Parathyroid adenoma (tissue), 2 donors: ENCODE measurements at regions not wholly inside any gene's neighbourhood (a gene's known extent, or its start where the extent isn't known, plus 50 kb on each side); places are given as distances from the start of the nearest gene placed in this dataset.
A peak's percentile ranks its signal among the peaks of the same experiment; 100 is the strongest.

Experiments
- H2AFZ ChIP-seq: fragments of 300-600 bp; sonication (generic); one replicate; pipeline ENCODE4 v1.7.0; 2017; ENCODE audit warnings: antibody characterized with exemption, mild to moderate bottlenecking
- H3K27ac ChIP-seq: fragments of 300-600 bp; sonication (generic); one replicate; pipeline ENCODE4 v1.7.0; 2017
- H3K27me3 ChIP-seq: fragments of 300-600 bp; sonication (generic); one replicate; pipeline ENCODE4 v1.7.0; 2017; ENCODE audit warnings: low read length; ENCODE audit not compliant: control insufficient read depth, insufficient read depth
- H3K36me3 ChIP-seq: fragments of 300-600 bp; sonication (generic); one replicate; pipeline ENCODE4 v1.7.0; 2017; ENCODE audit warnings: low read length; ENCODE audit not compliant: control insufficient read depth, insufficient read depth
- H3K4me1 ChIP-seq: fragments of 300-600 bp; sonication (generic); one replicate; pipeline ENCODE4 v1.7.0; 2017; ENCODE audit warnings: control low read depth
- H3K4me2 ChIP-seq: fragments of 300-600 bp; sonication (generic); one replicate; pipeline ENCODE4 v1.7.0; 2017; ENCODE audit warnings: low read length
- H3K4me3 ChIP-seq: fragments of 300-600 bp; sonication (generic); one replicate; pipeline ENCODE4 v1.7.0; 2017; ENCODE audit warnings: low read depth, low read length
- H3K79me2 ChIP-seq: fragments of 300-600 bp; sonication (generic); one replicate; pipeline ENCODE4 v1.7.0; 2017; ENCODE audit warnings: control low read depth
- H3K9ac ChIP-seq: fragments of 300-600 bp; sonication (generic); one replicate; pipeline ENCODE4 v1.7.0; 2017; ENCODE audit warnings: mild to moderate bottlenecking
- H3K9me3 ChIP-seq: fragments of 300-600 bp; sonication (generic); one replicate; pipeline ENCODE4 v1.7.0; 2017; ENCODE audit warnings: low read length; ENCODE audit not compliant: control insufficient read depth
- CTCF ChIP-seq: fragments of 300-600 bp; sonication (generic); IDR thresholded peaks from one replicate; pipeline ENCODE4 v1.7.0; 2017; ENCODE audit warnings: antibody characterized with exemption, mild to moderate bottlenecking
- donor health status: primary hyperparathyroidism.

DNA sequence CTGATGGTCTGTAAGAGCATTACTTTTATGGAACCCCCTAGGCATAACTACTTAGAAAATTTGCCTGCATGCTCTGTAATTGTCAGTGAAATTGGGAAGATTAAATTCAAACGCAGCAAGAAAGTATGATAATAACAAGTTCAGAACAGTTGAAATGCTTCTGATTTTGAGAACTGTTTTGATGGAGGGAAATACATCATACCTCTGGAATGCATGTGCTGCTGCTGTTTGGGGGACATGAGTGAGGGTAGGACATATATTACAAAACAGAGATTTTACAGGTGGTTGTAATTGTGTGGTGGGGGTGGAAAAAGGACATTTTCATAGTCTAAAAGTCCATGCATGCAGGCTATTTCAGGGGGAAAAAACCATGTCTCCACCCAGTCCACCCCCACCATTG, 135.0 kb upstream of the DPH6 start:
- Histone ChIP-seq H3K4me1 (no peaks in the 10 kb centered on the region), H2AFZ (no peak overlapping the region), H3K27ac (no peak overlapping the region), H3K4me2 (no peak overlapping the region), H3K4me3 (no peak overlapping the region), H3K79me2 (no peaks in the 10 kb centered on the region), H3K36me3 (no peaks in the 10 kb centered on the region), H3K9ac (no peak overlapping the region), H3K27me3 (no peaks in the 10 kb centered on the region), H3K9me3 (no peaks in the 10 kb centered on the region)
- TF ChIP-seq CTCF: no peak

DNA sequence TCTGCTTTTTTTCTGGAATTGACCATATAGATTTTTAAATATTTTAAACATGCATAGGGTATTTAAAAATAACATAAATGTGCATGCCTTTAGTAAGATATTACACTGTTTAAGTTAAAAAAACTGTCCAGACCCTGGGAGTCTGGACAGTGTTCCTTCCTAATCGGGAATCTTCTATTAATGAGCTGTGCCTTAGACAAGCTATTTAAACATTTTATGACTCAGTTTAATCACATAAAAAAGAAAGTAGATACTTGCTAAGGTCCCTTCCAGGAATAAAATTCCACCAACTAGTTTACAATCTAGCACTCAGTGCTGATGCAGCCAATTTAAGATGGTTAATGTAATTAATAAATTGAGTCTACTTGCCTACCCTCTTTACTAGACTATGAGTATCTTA, 140.4 kb upstream of the DPH6 start:
- no peak overlapping the region for H3K4me3 ChIP-seq
- TF ChIP-seq CTCF: no peak
- H3K36me3 ChIP-seq: no peaks in the 10 kb centered on the region
- no peak overlapping the region for H2AFZ ChIP-seq
- no peak overlapping the region for H3K4me2 ChIP-seq
- H3K9ac ChIP-seq: no peak overlapping the region
- H3K79me2 ChIP-seq: no peaks in the 10 kb centered on the region
- H3K27ac ChIP-seq: no peak overlapping the region
- no peaks in the 10 kb centered on the region for H3K9me3 ChIP-seq
- no peaks in the 10 kb centered on the region for H3K4me1 ChIP-seq
- no peaks in the 10 kb centered on the region for H3K27me3 ChIP-seq

DNA sequence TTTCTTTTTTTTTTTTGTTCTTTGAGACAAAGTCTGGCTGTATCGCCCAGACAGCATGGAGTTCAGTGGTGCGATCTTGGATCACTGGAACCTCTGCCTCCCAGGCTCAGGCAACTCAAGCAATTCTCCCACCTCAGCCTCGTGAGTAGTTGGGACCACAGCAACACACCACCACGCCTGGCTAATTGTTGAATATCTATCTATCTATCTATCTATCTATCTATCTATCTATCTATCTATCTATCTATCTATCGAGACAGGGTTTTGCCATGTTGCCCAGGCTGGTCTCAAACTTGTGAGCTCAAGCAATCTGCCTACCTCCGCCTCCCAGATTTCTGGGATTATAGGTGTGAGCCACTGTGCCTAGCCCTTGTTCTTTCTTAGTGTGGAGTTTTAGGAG, 143.3 kb upstream of the DPH6 start:
- Histone ChIP-seq H3K27ac (no peak overlapping the region), H3K4me2 (no peak overlapping the region), H3K9me3 (no peaks in the 10 kb centered on the region), H2AFZ (no peak overlapping the region), H3K27me3 (no peaks in the 10 kb centered on the region), H3K4me1 (no peaks in the 10 kb centered on the region), H3K79me2 (no peaks in the 10 kb centered on the region), H3K9ac (no peak overlapping the region), H3K4me3 (no peak overlapping the region), H3K36me3 (no peaks in the 10 kb centered on the region)
- TF ChIP-seq CTCF: no peak

GRCh38 chr15:35690089-35690488, 144.1 kb upstream of the DPH6 start:
- H3K79me2 ChIP-seq: no peaks in the 10 kb centered on the region
- H3K4me3 ChIP-seq: no peak overlapping the region
- H3K27ac ChIP-seq: no peak overlapping the region
- no peak overlapping the region for H3K4me2 ChIP-seq
- no peak overlapping the region for H3K9ac ChIP-seq
- H3K9me3 ChIP-seq: no peaks in the 10 kb centered on the region
- H2AFZ ChIP-seq: no peak overlapping the region
- no peaks in the 10 kb centered on the region for H3K36me3 ChIP-seq
- H3K4me1 ChIP-seq: no peaks in the 10 kb centered on the region
- H3K27me3 ChIP-seq: no peaks in the 10 kb centered on the region
- no peak for TF ChIP-seq CTCF

- H3K9ac ChIP-seq: no peak overlapping the region
- H3K4me2 ChIP-seq: no peak overlapping the region
- H3K27me3 ChIP-seq: no peaks in the 10 kb centered on the region
- no peaks in the 10 kb centered on the region for H3K36me3 ChIP-seq
- no peak for TF ChIP-seq CTCF
- H3K79me2 ChIP-seq: no peaks in the 10 kb centered on the region
- no peaks in the 10 kb centered on the region for H3K4me1 ChIP-seq
- peak overlapping the region; percentile 47 for H3K27ac ChIP-seq
- H3K9me3 ChIP-seq: no peaks in the 10 kb centered on the region
- H2AFZ ChIP-seq: peak overlapping the region; percentile 48
- H3K4me3 ChIP-seq: no peak overlapping the region
Measured at GRCh38 chr15:35690698-35691116, 144.7 kb upstream of the DPH6 start.
